IMR-90 (cell line): ENCODE measurements at regions not wholly inside any gene's neighbourhood (a gene's known extent, or its start where the extent isn't known, plus 50 kb on each side); places are given as distances from the start of the nearest gene placed in this dataset.

Experiments used
- ATAC-seq: fragments of 200-7000 bp; cut with Tn5 transposase; 2 replicates; pipeline ENCODE4 v1.9.1; 2020; ENCODE audit warnings: low read depth, mild to moderate bottlenecking, moderate library complexity
- BruUV-seq: library from RNA; stranded (reverse); fragments of 400-500 nt; replicated peaks from 2 replicates; lab custom pipeline; 2021; lab: Mats Ljungman, UMichigan
- CTCF ChIA-PET: fragments of 300-600 bp; formaldehyde crosslinking; extraction: SDS; loops from one replicate; lab custom pipeline; 2021; ENCODE audit warnings: antibody characterized with exemption; lab: Yijun Ruan, JAX
- POLR2A ChIA-PET: fragments of 300-600 bp; sonication (Branson Sonifier 250); formaldehyde crosslinking; loops from one replicate; lab custom pipeline; 2022; ENCODE audit warnings: antibody characterized with exemption; ENCODE audit not compliant: unreplicated experiment; lab: Charles Lee
- DNase-seq: peaks from one replicate; pipeline ENCODE4 v3.0.0; 2013
- H2AFZ ChIP-seq: replicated peaks from 2 replicates; pipeline ENCODE3; 2013; ENCODE audit warnings: low read length, mild to moderate bottlenecking; ENCODE audit not compliant: poor library complexity
- H2AK5ac ChIP-seq: 2 replicates; pipeline ENCODE4 v1.6.1; 2013; ENCODE audit warnings: low read depth, low read length, inconsistent platforms
- H2AK9ac ChIP-seq: replicated peaks from 2 replicates; pipeline ENCODE3; 2013; ENCODE audit warnings: mild to moderate bottlenecking, low read depth, low read length, moderate library complexity; ENCODE audit not compliant: poor library complexity
- H2BK120ac ChIP-seq: 2 replicates; pipeline ENCODE4 v1.6.1; 2013; ENCODE audit warnings: low read depth, low read length, inconsistent platforms
- H2BK15ac ChIP-seq: 3 replicates; pipeline ENCODE4 v1.6.1; 2013; ENCODE audit warnings: low read depth, low read length, inconsistent platforms
- H2BK20ac ChIP-seq: 2 replicates; pipeline ENCODE4 v1.6.1; 2013; ENCODE audit warnings: low read depth, mild to moderate bottlenecking, inconsistent platforms, low read length, moderate library complexity
- H2BK5ac ChIP-seq: 2 replicates; pipeline ENCODE4 v1.6.1; 2013; ENCODE audit warnings: mild to moderate bottlenecking, low read depth, low read length, inconsistent platforms; ENCODE audit not compliant: poor library complexity, severe bottlenecking
- H3K14ac ChIP-seq: replicated peaks from 2 replicates; pipeline ENCODE4 v1.6.1; 2013; ENCODE audit warnings: low read depth, low read length, inconsistent platforms
- H3K18ac ChIP-seq: 2 replicates; pipeline ENCODE4 v1.6.1; 2013; ENCODE audit warnings: low read depth, low read length, control low read depth
- H3K23ac ChIP-seq: 2 replicates; pipeline ENCODE4 v1.6.1; 2013; ENCODE audit warnings: low read depth, low read length, inconsistent platforms
- H3K27ac ChIP-seq: 2 replicates; pipeline ENCODE4 v1.5.1; 2013; ENCODE audit warnings: mild to moderate bottlenecking, control low read depth, low read length; ENCODE audit not compliant: insufficient read depth
- H3K27me3 ChIP-seq: 2 replicates; pipeline ENCODE4 v1.6.1; 2013; ENCODE audit warnings: low read length; ENCODE audit not compliant: control insufficient read depth, insufficient read depth
- H3K36me3 ChIP-seq: 2 replicates; pipeline ENCODE4 v1.6.1; 2013; ENCODE audit warnings: low read length, mixed read lengths; ENCODE audit not compliant: control insufficient read depth, insufficient read depth
- H3K4ac ChIP-seq: 2 replicates; pipeline ENCODE4 v1.6.1; 2013; ENCODE audit warnings: low read depth, low read length, inconsistent platforms
- H3K4me1 ChIP-seq: 2 replicates; pipeline ENCODE4 v1.6.1; 2013; ENCODE audit warnings: low read length, mixed read lengths; ENCODE audit not compliant: control insufficient read depth, insufficient read depth
- H3K4me2 ChIP-seq: 2 replicates; pipeline ENCODE4 v1.6.1; 2013; ENCODE audit warnings: low read depth, mild to moderate bottlenecking, control low read depth, low read length, moderate library complexity
- H3K4me3 ChIP-seq: 2 replicates; pipeline ENCODE4 v1.5.1; 2013; ENCODE audit warnings: low read depth, mild to moderate bottlenecking, control low read depth, low read length, moderate library complexity; ENCODE audit not compliant: insufficient read depth
- H3K56ac ChIP-seq: 2 replicates; pipeline ENCODE4 v1.6.1; 2013; ENCODE audit warnings: low read length, inconsistent platforms; ENCODE audit not compliant: insufficient read depth; ENCODE audit errors: extremely low read depth
- H3K79me1 ChIP-seq, 2 experiments: 2 replicates each; pipeline ENCODE4 v1.6.1; 2013; ENCODE audit warnings: low read length in 2 of 2, inconsistent platforms in 1 of 2, low read depth in 1 of 2
- H3K9ac ChIP-seq: 2 replicates; pipeline ENCODE4 v1.6.1; 2013; ENCODE audit warnings: low read depth, low read length, control low read depth
- H3K9me1 ChIP-seq: 2 replicates; pipeline ENCODE4 v1.6.1; 2013; ENCODE audit warnings: low read length, inconsistent platforms; ENCODE audit not compliant: insufficient read depth
- H3K9me3 ChIP-seq: 2 replicates; pipeline ENCODE4 v1.6.1; 2013; ENCODE audit warnings: low read length; ENCODE audit not compliant: control insufficient read depth, insufficient read depth
- H4K20me1 ChIP-seq: 2 replicates; pipeline ENCODE4 v1.6.1; 2013; ENCODE audit warnings: low read length, inconsistent platforms; ENCODE audit not compliant: insufficient read depth
- H4K5ac ChIP-seq: 2 replicates; pipeline ENCODE4 v1.6.1; 2013; ENCODE audit warnings: mild to moderate bottlenecking, low read depth, low read length, control low read depth
- H4K8ac ChIP-seq, 2 experiments: 2 replicates each; pipeline ENCODE4 v1.6.1; 2013; ENCODE audit warnings: low read depth in 2 of 2, low read length in 2 of 2, control low read depth in 1 of 2, inconsistent platforms in 1 of 2
- H4K91ac ChIP-seq: 2 replicates; pipeline ENCODE4 v1.6.1; 2013; ENCODE audit warnings: low read depth, low read length, inconsistent platforms; ENCODE audit not compliant: insufficient read depth
- BHLHE40 ChIP-seq: fragments of 150-350 bp; IDR thresholded peaks from 2 replicates; pipeline ENCODE4 v1.6.1; 2016; ENCODE audit warnings: mild to moderate bottlenecking, low read depth, low read length
- CEBPB ChIP-seq: IDR thresholded peaks from 2 replicates; pipeline ENCODE4 v1.6.1; 2012; ENCODE audit warnings: low read depth, low read length, improper control_type of control experiment
- CHD1 ChIP-seq: IDR thresholded peaks from 2 replicates; pipeline ENCODE4 v1.6.1; 2012; ENCODE audit warnings: low read depth, low read length, improper control_type of control experiment
- CTCF ChIP-seq: conservative IDR thresholded peaks from 2 replicates; pipeline ENCODE4 v1.5.1; 2012; ENCODE audit warnings: mild to moderate bottlenecking, low read depth, low read length, improper control_type of control experiment
- ELK1 ChIP-seq: fragments of 150-350 bp; IDR thresholded peaks from 2 replicates; pipeline ENCODE4 v1.6.1; 2016; ENCODE audit warnings: low read depth, mild to moderate bottlenecking, low read length, moderate library complexity, borderline replicate concordance
- FOS ChIP-seq: fragments of 150-350 bp; IDR thresholded peaks from 2 replicates; pipeline ENCODE4 v1.6.1; 2016; ENCODE audit warnings: low read depth, low read length
- MAFK ChIP-seq: IDR thresholded peaks from 2 replicates; pipeline ENCODE4 v1.6.1; 2012; ENCODE audit warnings: low read depth, low read length, improper control_type of control experiment
- MAZ ChIP-seq: IDR thresholded peaks from 2 replicates; pipeline ENCODE4 v1.6.1; 2012; ENCODE audit warnings: low read depth, mild to moderate bottlenecking, low read length, improper control_type of control experiment, moderate library complexity, borderline replicate concordance
- MXI1 ChIP-seq: IDR thresholded peaks from 2 replicates; pipeline ENCODE4 v1.6.1; 2012; ENCODE audit warnings: low read depth, mild to moderate bottlenecking, low read length, moderate library complexity, borderline replicate concordance
- NFE2L2 ChIP-seq: fragments of 150-350 bp; IDR thresholded peaks from 2 replicates; pipeline ENCODE4 v1.6.1; 2016; ENCODE audit warnings: low read depth, mild to moderate bottlenecking, low read length
- RAD21 ChIP-seq: IDR thresholded peaks from 2 replicates; pipeline ENCODE4 v1.6.1; 2012; ENCODE audit warnings: low read length, improper control_type of control experiment
- RCOR1 ChIP-seq: IDR thresholded peaks from 2 replicates; pipeline ENCODE4 v1.6.1; 2012; ENCODE audit warnings: mild to moderate bottlenecking, low read length, improper control_type of control experiment; ENCODE audit not compliant: insufficient replicate concordance
- RFX5 ChIP-seq: IDR thresholded peaks from 2 replicates; pipeline ENCODE4 v1.8.0; 2012; ENCODE audit warnings: low read depth, mild to moderate bottlenecking, low read length, moderate library complexity
- SMC3 ChIP-seq: fragments of 150-350 bp; IDR thresholded peaks from 2 replicates; pipeline ENCODE4 v1.6.1; 2016; ENCODE audit warnings: low read depth, mild to moderate bottlenecking, antibody characterized with exemption, low read length, moderate library complexity
- USF2 ChIP-seq: fragments of 150-350 bp; IDR thresholded peaks from 2 replicates; pipeline ENCODE4 v1.6.1; 2017; ENCODE audit warnings: mild to moderate bottlenecking, antibody characterized with exemption, low read length, low read depth
- WGBS, 2 experiments: methylation state at CpG; one replicate each; pipeline versions ENCODE4 v1.1.5 to v1.1.7; 2013; ENCODE audit warnings: missing lambda C conversion rate in 2 of 2; ENCODE audit not compliant: insufficient read length in 1 of 2; ENCODE audit errors: extremely low coverage in 2 of 2; 5-methylcytosine and 5-hydroxymethylcytosine counted together
- dilution Hi-C: fragments of 300-500 bp; cut with HindIII; formaldehyde crosslinking; loops from one replicate; pipeline ENCODE4 v1.14.3; 2018; ENCODE audit warnings: low sequenced_read_pairs; ENCODE audit not compliant: unreplicated experiment
- in situ Hi-C: fragments of 300-500 bp; cut with MboI; formaldehyde crosslinking; loops from 3 replicates; pipeline ENCODE4 v1.14.3; 2019; ENCODE audit warnings: low sequenced_read_pairs, inconsistent platforms, mixed read lengths
- intact Hi-C: fragments of 100-400 bp; cut with micrococcal nuclease; formaldehyde crosslinking; loops from 2 replicates; pipeline ENCODE4 v1.10.0; 2022

DNA sequence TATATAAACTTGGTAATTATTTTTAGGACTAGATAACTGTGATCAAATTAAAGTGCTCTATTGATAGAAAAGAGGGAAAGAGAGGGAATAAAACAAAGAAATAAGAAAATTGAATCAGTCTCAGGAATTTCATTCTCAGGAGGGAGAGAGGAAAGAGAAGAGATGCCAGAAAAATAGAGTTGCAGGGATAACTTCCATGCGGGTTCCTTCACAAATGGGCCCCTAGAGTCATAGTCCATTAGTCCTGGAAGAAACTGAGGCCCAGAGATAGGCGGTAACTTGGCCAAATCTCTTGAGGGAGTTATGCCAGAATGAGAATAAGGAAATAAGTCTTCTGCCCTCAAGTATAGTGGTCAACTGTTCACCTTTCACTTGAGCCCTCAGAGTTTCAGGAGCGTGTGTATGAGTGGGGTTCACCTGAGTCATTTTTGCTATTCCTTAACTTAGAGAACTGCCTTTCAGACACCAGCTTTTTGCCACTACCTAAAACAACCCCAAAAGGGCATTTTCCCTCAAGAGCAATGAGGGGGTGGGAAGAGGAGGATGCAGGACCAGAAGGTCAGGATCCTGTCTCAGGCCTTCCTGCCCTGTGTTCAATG is 192.6 kb downstream of the MEX3B start:
- H3K27me3 ChIP-seq = peaks cover 2% of the 10 kb centered on the region; the same call in 1 of the 2 replicates
- H2BK120ac ChIP-seq = no peak overlapping the region
- in situ Hi-C loops (no loop called here), dilution Hi-C loops (no loop called here), intact Hi-C loops (no loop called here)
- H2AK5ac ChIP-seq = no peak overlapping the region
- no peak overlapping the region for H2AFZ ChIP-seq
- H3K18ac ChIP-seq = no peak overlapping the region
- no peak overlapping the region for H2BK15ac ChIP-seq
- H3K79me1 ChIP-seq = no peaks in the 10 kb centered on the region
- H2BK5ac ChIP-seq = no peak overlapping the region
- no peak overlapping the region for H4K5ac ChIP-seq
- H3K4me2 ChIP-seq = no peak overlapping the region
- WGBS, 2 experiments = 40% methylated on average over 1 of the region's 3 CpGs; no CpG with 5 or more reads in 1 of the 2 experiments
- no peaks in the 10 kb centered on the region for H3K36me3 ChIP-seq
- no peak overlapping the region for H4K91ac ChIP-seq
- no peak for TF ChIP-seq NFE2L2
- TF ChIP-seq RCOR1 = no peak
- TF ChIP-seq RFX5 = no peak
- no peak for TF ChIP-seq MAFK
- TF ChIP-seq MAZ = no peak
- TF ChIP-seq FOS = no peak
- TF ChIP-seq CTCF = no peak
- no peak for TF ChIP-seq CEBPB
- no peak for TF ChIP-seq ELK1
- no peak for TF ChIP-seq SMC3
- no peak for TF ChIP-seq USF2
- TF ChIP-seq BHLHE40 = no peak
- no peak for TF ChIP-seq CHD1
- no peak for TF ChIP-seq RAD21
- no peak for TF ChIP-seq MXI1
- H4K8ac ChIP-seq = no peak overlapping the region
- ChIA-PET POLR2A (no interaction called here), CTCF (no interaction called here)
- BruUV-seq = no TSS peak
- no peaks in the 10 kb centered on the region for H4K20me1 ChIP-seq
- H3K4me3 ChIP-seq = no peak overlapping the region
- no peak for DNase-seq
- H3K9ac ChIP-seq = no peak overlapping the region
- H3K4ac ChIP-seq = no peak overlapping the region
- H3K9me1 ChIP-seq = no peaks in the 10 kb centered on the region; the same call in 1 of the 2 replicates
- ATAC-seq = no peak
- H2AK9ac ChIP-seq = no peak overlapping the region
- H3K4me1 ChIP-seq = no peaks in the 10 kb centered on the region
- H3K27ac ChIP-seq = no peak overlapping the region
- no peak overlapping the region for H3K56ac ChIP-seq
- H3K9me3 ChIP-seq = no peaks in the 10 kb centered on the region
- no peak overlapping the region for H2BK20ac ChIP-seq
- H3K23ac ChIP-seq = no peak overlapping the region
- no peak overlapping the region for H3K14ac ChIP-seq
